ENCODE measurements at regions not wholly inside any gene's neighbourhood (a gene's known extent, or its start where the extent isn't known, plus 50 kb on each side); places are given as distances from the start of the nearest gene placed in this dataset.

- H3K9me3 Mint-ChIP-seq: no peaks in the 10 kb centered on the region
Measured at GRCh38 chr11:57126766-57127400, 54.9 kb upstream of the LRRC55 start.

GRCh38 chr11:57131080-57131790 is 50.5 kb upstream of the LRRC55 start:
- ATAC-seq: no peak
- Mint-ChIP-seq H3K4me1 (no peaks in the 10 kb centered on the region), H3K27ac (no peak overlapping the region), H3K9me3 (no peaks in the 10 kb centered on the region), H3K4me3 (no peak overlapping the region), H3K27me3 (peaks cover 59% of the 10 kb centered on the region)
- DNase-seq: no peak

More at GRCh38 chr11:57126766-57127400, 54.9 kb upstream of the LRRC55 start:
- DNase-seq (no peak), ATAC-seq (no peak)
- Mint-ChIP-seq H3K27ac (no peak overlapping the region), H3K27me3 (peaks cover 69% of the 10 kb centered on the region), H3K4me3 (no peak overlapping the region), H3K4me1 (no peaks in the 10 kb centered on the region)
